GM23338 (cell line): ENCODE measurements at regions not wholly inside any gene's neighbourhood (a gene's known extent, or its start where the extent isn't known, plus 50 kb on each side); places are given as distances from the start of the nearest gene placed in this dataset.

Experiments
- ATAC-seq: fragments of 200-7000 bp; cut with Tn5 transposase; 3 replicates; pipeline ENCODE4 v1.9.1; 2020
- DNase-seq: peaks from one replicate; pipeline ENCODE4 v3.0.0-alpha.2; 2015; ENCODE audit warnings: low spot score
- H2AFZ ChIP-seq: fragments of 200-600 bp; sonication (generic); 2 replicates; pipeline ENCODE4 v1.8.0; 2016; ENCODE audit warnings: antibody characterized with exemption, mild to moderate bottlenecking, moderate library complexity
- H3F3A ChIP-seq: fragments of 200-600 bp; sonication (generic); replicated peaks from 2 replicates; pipeline ENCODE4 v1.8.0; 2017; ENCODE audit warnings: antibody characterized with exemption, mixed run types, low read depth
- H3K27ac ChIP-seq: fragments of 200-600 bp; sonication (generic); 2 replicates; pipeline ENCODE4 v1.6.1; 2016; ENCODE audit warnings: low read depth
- H3K27me3 ChIP-seq: fragments of 200-600 bp; sonication (generic); 2 replicates; pipeline ENCODE4 v1.8.0; 2016; ENCODE audit warnings: mild to moderate bottlenecking, mixed run types, moderate library complexity; ENCODE audit not compliant: insufficient read depth
- H3K36me3 ChIP-seq: fragments of 200-600 bp; sonication (generic); 2 replicates; pipeline ENCODE4 v1.8.0; 2016; ENCODE audit warnings: mild to moderate bottlenecking; ENCODE audit not compliant: insufficient read depth
- H3K4me1 ChIP-seq: fragments of 200-600 bp; sonication (generic); 2 replicates; pipeline ENCODE4 v1.8.0; 2016; ENCODE audit warnings: mild to moderate bottlenecking, moderate library complexity; ENCODE audit not compliant: insufficient read depth
- H3K4me2 ChIP-seq: fragments of 200-600 bp; sonication (generic); 2 replicates; pipeline ENCODE4 v1.7.1; 2017; ENCODE audit warnings: mixed run types
- H3K4me3 ChIP-seq: fragments of 200-600 bp; sonication (generic); 2 replicates; pipeline ENCODE4 v1.6.1; 2016; ENCODE audit warnings: mixed run types
- H3K79me2 ChIP-seq: fragments of 200-600 bp; sonication (generic); replicated peaks from 2 replicates; pipeline ENCODE4 v1.8.0; 2017; ENCODE audit warnings: mild to moderate bottlenecking; ENCODE audit not compliant: insufficient read depth
- H3K9me2 ChIP-seq: fragments of 200-600 bp; sonication (generic); 2 replicates; pipeline ENCODE4 v1.8.0; 2017; ENCODE audit not compliant: insufficient read depth
- H4K20me1 ChIP-seq: fragments of 200-600 bp; sonication (generic); replicated peaks from 2 replicates; pipeline ENCODE4 v1.8.0; 2017; ENCODE audit warnings: mild to moderate bottlenecking; ENCODE audit not compliant: insufficient read depth
- H3K27ac Mint-ChIP-seq: 2 replicates; pipeline ENCODE4 v1.8.0; 2020; ENCODE audit warnings: inconsistent platforms, mild to moderate bottlenecking, moderate library complexity, mixed read lengths
- H3K27me3 Mint-ChIP-seq: 3 replicates; pipeline ENCODE4 v1.8.0; 2022; ENCODE audit warnings: low read depth, mild to moderate bottlenecking, moderate library complexity, mixed read lengths, inconsistent platforms; ENCODE audit not compliant: insufficient read depth, poor library complexity
- H3K36me3 Mint-ChIP-seq: 3 replicates; pipeline ENCODE4 v1.8.0; 2021; ENCODE audit warnings: low read depth, mild to moderate bottlenecking, inconsistent platforms, moderate library complexity, mixed read lengths
- H3K4me1 Mint-ChIP-seq: 3 replicates; pipeline ENCODE4 v1.8.0; 2020; ENCODE audit warnings: mild to moderate bottlenecking, inconsistent platforms, mixed read lengths
- H3K4me3 Mint-ChIP-seq: 3 replicates; pipeline ENCODE4 v1.8.0; 2021; ENCODE audit warnings: moderate library complexity, mild to moderate bottlenecking, inconsistent platforms, mixed read lengths
- H3K9me3 Mint-ChIP-seq: 3 replicates; pipeline ENCODE4 v1.8.0; 2020; ENCODE audit warnings: moderate library complexity, mild to moderate bottlenecking, inconsistent platforms, mixed read lengths
- CREB1 ChIP-seq: fragments of 250-450 bp; sonication (Bioruptor Pico); IDR thresholded peaks from 2 replicates; pipeline ENCODE4 v1.5.0; 2020; ENCODE audit warnings: low read depth, mild to moderate bottlenecking, moderate library complexity
- EZH2 ChIP-seq: fragments of 200-600 bp; sonication (generic); IDR thresholded peaks from one replicate; pipeline ENCODE4 v1.8.0; 2017; ENCODE audit warnings: antibody characterized with exemption, mild to moderate bottlenecking, low read depth; ENCODE audit not compliant: unreplicated experiment
- EZH2phosphoT487 ChIP-seq: fragments of 200-600 bp; sonication (generic); IDR thresholded peaks from one replicate; pipeline ENCODE4 v1.8.1; 2018; ENCODE audit warnings: antibody characterized with exemption; ENCODE audit not compliant: unreplicated experiment
- JUNB ChIP-seq: IDR thresholded peaks from one replicate; pipeline ENCODE4 v1.6.1; 2016; ENCODE audit warnings: antibody characterized with exemption; ENCODE audit not compliant: unreplicated experiment
- NANOG ChIP-seq: IDR thresholded peaks from 2 replicates; pipeline ENCODE4 v1.6.1; 2016; ENCODE audit warnings: antibody characterized with exemption, borderline replicate concordance
- POLR2AphosphoS5 ChIP-seq: IDR thresholded peaks from 2 replicates; pipeline ENCODE4 v1.6.1; 2016; ENCODE audit warnings: antibody characterized with exemption, low read depth
- STAT1 ChIP-seq: IDR thresholded peaks from one replicate; pipeline ENCODE4 v1.6.1; 2016; ENCODE audit warnings: antibody characterized with exemption; ENCODE audit not compliant: unreplicated experiment
- ZNF114 ChIP-seq: fragments of 250-450 bp; sonication (Bioruptor Pico); IDR thresholded peaks from 2 replicates; pipeline ENCODE4 v1.5.0; 2020; ENCODE audit warnings: mild to moderate bottlenecking, moderate library complexity
- ZNF331 ChIP-seq: fragments of 250-450 bp; sonication (Bioruptor Pico); IDR thresholded peaks from 2 replicates; pipeline ENCODE4 v1.5.0; 2020; ENCODE audit warnings: low read depth, mild to moderate bottlenecking, moderate library complexity
- TF ChIP-seq, protein P1 (sequence below): IDR thresholded peaks from one replicate; pipeline ENCODE4 v1.6.1; 2018; ENCODE audit warnings: antibody characterized with exemption; ENCODE audit not compliant: unreplicated experiment
- TF ChIP-seq, protein P2 (sequence below): IDR thresholded peaks from 2 replicates; pipeline ENCODE4 v1.6.1; 2016; ENCODE audit warnings: antibody characterized with exemption
- TF ChIP-seq, protein P3 (sequence below): fragments of 250-450 bp; sonication (Bioruptor Pico); IDR thresholded peaks from 2 replicates; pipeline ENCODE4 v1.5.0; 2020; ENCODE audit warnings: mild to moderate bottlenecking, moderate library complexity
- TF ChIP-seq, protein P4 (sequence below), 2 experiments: fragments of 200-600 bp in 1 of 2; sonication (generic) in 1 of 2; conservative IDR thresholded peaks; 2 replicates each; pipeline versions ENCODE4 v1.5.1 to v1.6.1; 2016 to 2017; ENCODE audit warnings: antibody characterized with exemption in 2 of 2, low read depth in 2 of 2, mild to moderate bottlenecking in 2 of 2, moderate library complexity in 1 of 2

DNA sequence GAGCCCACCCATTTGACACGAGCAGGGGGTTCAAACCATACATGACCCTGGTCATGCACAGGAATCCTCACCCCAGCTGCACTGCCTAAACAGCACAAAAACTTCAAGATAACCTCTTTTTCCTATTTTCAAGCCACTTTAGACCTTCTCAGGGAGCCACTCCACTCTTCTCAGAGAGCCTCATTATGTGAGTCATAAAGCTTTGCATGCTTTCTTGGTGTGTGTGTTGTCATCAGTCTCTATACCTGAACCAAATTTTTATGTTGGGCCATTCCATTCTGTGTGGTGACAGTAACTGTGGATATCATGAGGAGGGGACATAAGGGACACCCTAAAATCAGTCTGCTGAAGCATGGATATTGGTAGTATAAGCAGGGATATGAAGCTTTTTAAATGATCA, 769.5 kb upstream of the API5 start:
- no peaks in the 10 kb centered on the region for H3K27me3 ChIP-seq
- no peaks in the 10 kb centered on the region for H3K27me3 Mint-ChIP-seq
- no peaks in the 10 kb centered on the region for H3K4me1 Mint-ChIP-seq
- ATAC-seq: no peak
- no peak overlapping the region for H3K27ac Mint-ChIP-seq
- H3K9me3 Mint-ChIP-seq: peaks cover 78% of the 10 kb centered on the region
- H3F3A ChIP-seq: no peaks in the 10 kb centered on the region
- H3K27ac ChIP-seq: no peak overlapping the region
- H3K79me2 ChIP-seq: no peaks in the 10 kb centered on the region
- H3K36me3 Mint-ChIP-seq: no peaks in the 10 kb centered on the region; the same call in 2 of the 3 replicates
- H4K20me1 ChIP-seq: no peaks in the 10 kb centered on the region
- no peak for TF ChIP-seq NANOG
- TF ChIP-seq, protein P1, sequence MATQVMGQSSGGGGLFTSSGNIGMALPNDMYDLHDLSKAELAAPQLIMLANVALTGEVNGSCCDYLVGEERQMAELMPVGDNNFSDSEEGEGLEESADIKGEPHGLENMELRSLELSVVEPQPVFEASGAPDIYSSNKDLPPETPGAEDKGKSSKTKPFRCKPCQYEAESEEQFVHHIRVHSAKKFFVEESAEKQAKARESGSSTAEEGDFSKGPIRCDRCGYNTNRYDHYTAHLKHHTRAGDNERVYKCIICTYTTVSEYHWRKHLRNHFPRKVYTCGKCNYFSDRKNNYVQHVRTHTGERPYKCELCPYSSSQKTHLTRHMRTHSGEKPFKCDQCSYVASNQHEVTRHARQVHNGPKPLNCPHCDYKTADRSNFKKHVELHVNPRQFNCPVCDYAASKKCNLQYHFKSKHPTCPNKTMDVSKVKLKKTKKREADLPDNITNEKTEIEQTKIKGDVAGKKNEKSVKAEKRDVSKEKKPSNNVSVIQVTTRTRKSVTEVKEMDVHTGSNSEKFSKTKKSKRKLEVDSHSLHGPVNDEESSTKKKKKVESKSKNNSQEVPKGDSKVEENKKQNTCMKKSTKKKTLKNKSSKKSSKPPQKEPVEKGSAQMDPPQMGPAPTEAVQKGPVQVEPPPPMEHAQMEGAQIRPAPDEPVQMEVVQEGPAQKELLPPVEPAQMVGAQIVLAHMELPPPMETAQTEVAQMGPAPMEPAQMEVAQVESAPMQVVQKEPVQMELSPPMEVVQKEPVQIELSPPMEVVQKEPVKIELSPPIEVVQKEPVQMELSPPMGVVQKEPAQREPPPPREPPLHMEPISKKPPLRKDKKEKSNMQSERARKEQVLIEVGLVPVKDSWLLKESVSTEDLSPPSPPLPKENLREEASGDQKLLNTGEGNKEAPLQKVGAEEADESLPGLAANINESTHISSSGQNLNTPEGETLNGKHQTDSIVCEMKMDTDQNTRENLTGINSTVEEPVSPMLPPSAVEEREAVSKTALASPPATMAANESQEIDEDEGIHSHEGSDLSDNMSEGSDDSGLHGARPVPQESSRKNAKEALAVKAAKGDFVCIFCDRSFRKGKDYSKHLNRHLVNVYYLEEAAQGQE: no peak
- no peak for TF ChIP-seq JUNB
- no peak for TF ChIP-seq EZH2phosphoT487
- TF ChIP-seq, protein P2, sequence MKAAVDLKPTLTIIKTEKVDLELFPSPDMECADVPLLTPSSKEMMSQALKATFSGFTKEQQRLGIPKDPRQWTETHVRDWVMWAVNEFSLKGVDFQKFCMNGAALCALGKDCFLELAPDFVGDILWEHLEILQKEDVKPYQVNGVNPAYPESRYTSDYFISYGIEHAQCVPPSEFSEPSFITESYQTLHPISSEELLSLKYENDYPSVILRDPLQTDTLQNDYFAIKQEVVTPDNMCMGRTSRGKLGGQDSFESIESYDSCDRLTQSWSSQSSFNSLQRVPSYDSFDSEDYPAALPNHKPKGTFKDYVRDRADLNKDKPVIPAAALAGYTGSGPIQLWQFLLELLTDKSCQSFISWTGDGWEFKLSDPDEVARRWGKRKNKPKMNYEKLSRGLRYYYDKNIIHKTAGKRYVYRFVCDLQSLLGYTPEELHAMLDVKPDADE: no peak
- TF ChIP-seq, protein P3, sequence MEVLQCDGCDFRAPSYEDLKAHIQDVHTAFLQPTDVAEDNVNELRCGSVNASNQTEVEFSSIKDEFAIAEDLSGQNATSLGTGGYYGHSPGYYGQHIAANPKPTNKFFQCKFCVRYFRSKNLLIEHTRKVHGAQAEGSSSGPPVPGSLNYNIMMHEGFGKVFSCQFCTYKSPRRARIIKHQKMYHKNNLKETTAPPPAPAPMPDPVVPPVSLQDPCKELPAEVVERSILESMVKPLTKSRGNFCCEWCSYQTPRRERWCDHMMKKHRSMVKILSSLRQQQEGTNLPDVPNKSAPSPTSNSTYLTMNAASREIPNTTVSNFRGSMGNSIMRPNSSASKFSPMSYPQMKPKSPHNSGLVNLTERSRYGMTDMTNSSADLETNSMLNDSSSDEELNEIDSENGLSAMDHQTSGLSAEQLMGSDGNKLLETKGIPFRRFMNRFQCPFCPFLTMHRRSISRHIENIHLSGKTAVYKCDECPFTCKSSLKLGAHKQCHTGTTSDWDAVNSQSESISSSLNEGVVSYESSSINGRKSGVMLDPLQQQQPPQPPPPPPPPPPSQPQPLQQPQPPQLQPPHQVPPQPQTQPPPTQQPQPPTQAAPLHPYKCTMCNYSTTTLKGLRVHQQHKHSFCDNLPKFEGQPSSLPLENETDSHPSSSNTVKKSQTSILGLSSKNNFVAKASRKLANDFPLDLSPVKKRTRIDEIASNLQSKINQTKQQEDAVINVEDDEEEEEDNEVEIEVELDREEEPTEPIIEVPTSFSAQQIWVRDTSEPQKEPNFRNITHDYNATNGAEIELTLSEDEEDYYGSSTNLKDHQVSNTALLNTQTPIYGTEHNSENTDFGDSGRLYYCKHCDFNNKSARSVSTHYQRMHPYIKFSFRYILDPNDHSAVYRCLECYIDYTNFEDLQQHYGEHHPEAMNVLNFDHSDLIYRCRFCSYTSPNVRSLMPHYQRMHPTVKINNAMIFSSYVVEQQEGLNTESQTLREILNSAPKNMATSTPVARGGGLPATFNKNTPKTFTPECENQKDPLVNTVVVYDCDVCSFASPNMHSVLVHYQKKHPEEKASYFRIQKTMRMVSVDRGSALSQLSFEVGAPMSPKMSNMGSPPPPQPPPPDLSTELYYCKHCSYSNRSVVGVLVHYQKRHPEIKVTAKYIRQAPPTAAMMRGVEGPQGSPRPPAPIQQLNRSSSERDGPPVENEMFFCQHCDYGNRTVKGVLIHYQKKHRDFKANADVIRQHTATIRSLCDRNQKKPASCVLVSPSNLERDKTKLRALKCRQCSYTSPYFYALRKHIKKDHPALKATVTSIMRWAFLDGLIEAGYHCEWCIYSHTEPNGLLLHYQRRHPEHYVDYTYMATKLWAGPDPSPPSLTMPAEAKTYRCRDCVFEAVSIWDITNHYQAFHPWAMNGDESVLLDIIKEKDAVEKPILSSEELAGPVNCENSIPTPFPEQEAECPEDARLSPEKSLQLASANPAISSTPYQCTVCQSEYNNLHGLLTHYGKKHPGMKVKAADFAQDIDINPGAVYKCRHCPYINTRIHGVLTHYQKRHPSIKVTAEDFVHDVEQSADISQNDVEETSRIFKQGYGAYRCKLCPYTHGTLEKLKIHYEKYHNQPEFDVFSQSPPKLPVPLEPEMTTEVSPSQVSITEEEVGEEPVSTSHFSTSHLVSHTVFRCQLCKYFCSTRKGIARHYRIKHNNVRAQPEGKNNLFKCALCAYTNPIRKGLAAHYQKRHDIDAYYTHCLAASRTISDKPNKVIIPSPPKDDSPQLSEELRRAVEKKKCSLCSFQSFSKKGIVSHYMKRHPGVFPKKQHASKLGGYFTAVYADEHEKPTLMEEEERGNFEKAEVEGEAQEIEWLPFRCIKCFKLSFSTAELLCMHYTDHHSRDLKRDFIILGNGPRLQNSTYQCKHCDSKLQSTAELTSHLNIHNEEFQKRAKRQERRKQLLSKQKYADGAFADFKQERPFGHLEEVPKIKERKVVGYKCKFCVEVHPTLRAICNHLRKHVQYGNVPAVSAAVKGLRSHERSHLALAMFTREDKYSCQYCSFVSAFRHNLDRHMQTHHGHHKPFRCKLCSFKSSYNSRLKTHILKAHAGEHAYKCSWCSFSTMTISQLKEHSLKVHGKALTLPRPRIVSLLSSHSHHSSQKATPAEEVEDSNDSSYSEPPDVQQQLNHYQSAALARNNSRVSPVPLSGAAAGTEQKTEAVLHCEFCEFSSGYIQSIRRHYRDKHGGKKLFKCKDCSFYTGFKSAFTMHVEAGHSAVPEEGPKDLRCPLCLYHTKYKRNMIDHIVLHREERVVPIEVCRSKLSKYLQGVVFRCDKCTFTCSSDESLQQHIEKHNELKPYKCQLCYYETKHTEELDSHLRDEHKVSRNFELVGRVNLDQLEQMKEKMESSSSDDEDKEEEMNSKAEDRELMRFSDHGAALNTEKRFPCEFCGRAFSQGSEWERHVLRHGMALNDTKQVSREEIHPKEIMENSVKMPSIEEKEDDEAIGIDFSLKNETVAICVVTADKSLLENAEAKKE (CRISPR knock-in tag): no peak
- TF ChIP-seq ZNF331 (CRISPR knock-in tag): no peak
- TF ChIP-seq ZNF114 (CRISPR knock-in tag): no peak
- TF ChIP-seq EZH2: no peak
- no peak for TF ChIP-seq CREB1 (CRISPR knock-in tag)
- TF ChIP-seq, protein P4, sequence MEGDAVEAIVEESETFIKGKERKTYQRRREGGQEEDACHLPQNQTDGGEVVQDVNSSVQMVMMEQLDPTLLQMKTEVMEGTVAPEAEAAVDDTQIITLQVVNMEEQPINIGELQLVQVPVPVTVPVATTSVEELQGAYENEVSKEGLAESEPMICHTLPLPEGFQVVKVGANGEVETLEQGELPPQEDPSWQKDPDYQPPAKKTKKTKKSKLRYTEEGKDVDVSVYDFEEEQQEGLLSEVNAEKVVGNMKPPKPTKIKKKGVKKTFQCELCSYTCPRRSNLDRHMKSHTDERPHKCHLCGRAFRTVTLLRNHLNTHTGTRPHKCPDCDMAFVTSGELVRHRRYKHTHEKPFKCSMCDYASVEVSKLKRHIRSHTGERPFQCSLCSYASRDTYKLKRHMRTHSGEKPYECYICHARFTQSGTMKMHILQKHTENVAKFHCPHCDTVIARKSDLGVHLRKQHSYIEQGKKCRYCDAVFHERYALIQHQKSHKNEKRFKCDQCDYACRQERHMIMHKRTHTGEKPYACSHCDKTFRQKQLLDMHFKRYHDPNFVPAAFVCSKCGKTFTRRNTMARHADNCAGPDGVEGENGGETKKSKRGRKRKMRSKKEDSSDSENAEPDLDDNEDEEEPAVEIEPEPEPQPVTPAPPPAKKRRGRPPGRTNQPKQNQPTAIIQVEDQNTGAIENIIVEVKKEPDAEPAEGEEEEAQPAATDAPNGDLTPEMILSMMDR (conservative IDR thresholded peaks at IDR 0.05; ENCODE audit: low read depth in 2 of 2): no peak
- TF ChIP-seq POLR2AphosphoS5: no peak
- TF ChIP-seq STAT1: no peak
- H3K4me3 Mint-ChIP-seq: no peak overlapping the region
- DNase-seq: no peak
- H3K4me3 ChIP-seq: no peak overlapping the region
- no peaks in the 10 kb centered on the region for H3K4me1 ChIP-seq
- no peak overlapping the region for H3K4me2 ChIP-seq
- no peaks in the 10 kb centered on the region for H3K36me3 ChIP-seq
- no peaks in the 10 kb centered on the region for H3K9me2 ChIP-seq
- no peak overlapping the region for H2AFZ ChIP-seq
